ENCODE measurements at regions not wholly inside any gene's neighbourhood (a gene's known extent, or its start where the extent isn't known, plus 50 kb on each side); places are given as distances from the start of the nearest gene placed in this dataset.

GRCh38 chr7:157469181-157470016 lies 132.6 kb downstream of the DNAJB6 start:
- TF ChIP-seq, protein P1, sequence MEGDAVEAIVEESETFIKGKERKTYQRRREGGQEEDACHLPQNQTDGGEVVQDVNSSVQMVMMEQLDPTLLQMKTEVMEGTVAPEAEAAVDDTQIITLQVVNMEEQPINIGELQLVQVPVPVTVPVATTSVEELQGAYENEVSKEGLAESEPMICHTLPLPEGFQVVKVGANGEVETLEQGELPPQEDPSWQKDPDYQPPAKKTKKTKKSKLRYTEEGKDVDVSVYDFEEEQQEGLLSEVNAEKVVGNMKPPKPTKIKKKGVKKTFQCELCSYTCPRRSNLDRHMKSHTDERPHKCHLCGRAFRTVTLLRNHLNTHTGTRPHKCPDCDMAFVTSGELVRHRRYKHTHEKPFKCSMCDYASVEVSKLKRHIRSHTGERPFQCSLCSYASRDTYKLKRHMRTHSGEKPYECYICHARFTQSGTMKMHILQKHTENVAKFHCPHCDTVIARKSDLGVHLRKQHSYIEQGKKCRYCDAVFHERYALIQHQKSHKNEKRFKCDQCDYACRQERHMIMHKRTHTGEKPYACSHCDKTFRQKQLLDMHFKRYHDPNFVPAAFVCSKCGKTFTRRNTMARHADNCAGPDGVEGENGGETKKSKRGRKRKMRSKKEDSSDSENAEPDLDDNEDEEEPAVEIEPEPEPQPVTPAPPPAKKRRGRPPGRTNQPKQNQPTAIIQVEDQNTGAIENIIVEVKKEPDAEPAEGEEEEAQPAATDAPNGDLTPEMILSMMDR (IDR thresholded peaks at IDR 0.05), result no peak
- TF ChIP-seq EP300 (IDR thresholded peaks at IDR 0.05), result no peak
